ENCODE measurements at regions not wholly inside any gene's neighbourhood (a gene's known extent, or its start where the extent isn't known, plus 50 kb on each side); places are given as distances from the start of the nearest gene placed in this dataset.

DNA sequence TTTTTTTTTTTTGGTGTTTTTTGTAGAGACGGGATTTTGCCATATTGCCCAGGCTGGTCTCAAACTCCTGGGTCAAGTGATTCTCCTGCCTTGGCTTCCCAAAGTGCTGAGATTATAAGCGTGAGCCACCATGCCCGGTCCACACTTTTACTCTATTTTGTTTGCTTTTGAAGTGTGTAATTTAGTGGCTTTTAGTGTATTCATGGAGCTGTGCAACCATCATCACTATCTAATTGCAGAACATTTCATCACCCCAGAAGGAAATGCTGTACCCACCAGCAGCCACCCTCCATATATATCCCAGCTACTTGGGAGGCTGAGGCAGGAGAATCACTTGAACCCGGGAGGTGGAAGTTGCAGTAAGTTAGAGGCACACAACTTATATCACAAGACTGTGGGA is 136.9 kb upstream of the ERRFI1 start:
- TF ChIP-seq, protein P1, sequence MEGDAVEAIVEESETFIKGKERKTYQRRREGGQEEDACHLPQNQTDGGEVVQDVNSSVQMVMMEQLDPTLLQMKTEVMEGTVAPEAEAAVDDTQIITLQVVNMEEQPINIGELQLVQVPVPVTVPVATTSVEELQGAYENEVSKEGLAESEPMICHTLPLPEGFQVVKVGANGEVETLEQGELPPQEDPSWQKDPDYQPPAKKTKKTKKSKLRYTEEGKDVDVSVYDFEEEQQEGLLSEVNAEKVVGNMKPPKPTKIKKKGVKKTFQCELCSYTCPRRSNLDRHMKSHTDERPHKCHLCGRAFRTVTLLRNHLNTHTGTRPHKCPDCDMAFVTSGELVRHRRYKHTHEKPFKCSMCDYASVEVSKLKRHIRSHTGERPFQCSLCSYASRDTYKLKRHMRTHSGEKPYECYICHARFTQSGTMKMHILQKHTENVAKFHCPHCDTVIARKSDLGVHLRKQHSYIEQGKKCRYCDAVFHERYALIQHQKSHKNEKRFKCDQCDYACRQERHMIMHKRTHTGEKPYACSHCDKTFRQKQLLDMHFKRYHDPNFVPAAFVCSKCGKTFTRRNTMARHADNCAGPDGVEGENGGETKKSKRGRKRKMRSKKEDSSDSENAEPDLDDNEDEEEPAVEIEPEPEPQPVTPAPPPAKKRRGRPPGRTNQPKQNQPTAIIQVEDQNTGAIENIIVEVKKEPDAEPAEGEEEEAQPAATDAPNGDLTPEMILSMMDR (conservative IDR thresholded peaks at IDR 0.05; ENCODE audit: low read depth, low read length), result no peak
- TF ChIP-seq RAD21 (IDR thresholded peaks at IDR 0.05; ENCODE audit: low read length) (no peak), POLR2A (IDR thresholded peaks at IDR 0.05; ENCODE audit: low read depth, low read length) (no peak), FOS (IDR thresholded peaks at IDR 0.05; ENCODE audit: low read depth, low read length) (no peak), CEBPB (IDR thresholded peaks at IDR 0.05; ENCODE audit: low read depth, low read length) (no peak), RCOR1 (IDR thresholded peaks at IDR 0.05; ENCODE audit: insufficient replicate concordance, low read length) (no peak)
